Neuron (in vitro differentiated cells): ENCODE measurements at regions not wholly inside any gene's neighbourhood (a gene's known extent, or its start where the extent isn't known, plus 50 kb on each side); places are given as distances from the start of the nearest gene placed in this dataset.

Experiments
- H2AFZ ChIP-seq: one replicate; pipeline ENCODE4 v1.6.1; 2013; ENCODE audit warnings: low read depth, mild to moderate bottlenecking, inconsistent platforms, low read length, moderate library complexity
- H3K27me3 ChIP-seq: one replicate; pipeline ENCODE4 v1.6.1; 2013; ENCODE audit warnings: low read length; ENCODE audit not compliant: insufficient read depth
- H3K36me3 ChIP-seq: one replicate; pipeline ENCODE4 v1.6.1; 2013; ENCODE audit warnings: low read length; ENCODE audit not compliant: insufficient read depth
- H3K4me1 ChIP-seq: one replicate; pipeline ENCODE4 v1.6.1; 2013; ENCODE audit warnings: low read length; ENCODE audit not compliant: insufficient read depth
- H3K4me3 ChIP-seq: 2 replicates; pipeline ENCODE4 v1.5.1; 2013; ENCODE audit warnings: mild to moderate bottlenecking, low read length, moderate library complexity
- H3K9me3 ChIP-seq: one replicate; pipeline ENCODE4 v1.6.1; 2013; ENCODE audit warnings: low read length

GRCh38 chr18:41197967-41198366 lies 757.1 kb upstream of the PIK3C3 start:
- no peaks in the 10 kb centered on the region for H3K9me3 ChIP-seq

GRCh38 chr18:41170346-41170745 lies 784.7 kb upstream of the PIK3C3 start:
- H3K36me3 ChIP-seq, result no peaks in the 10 kb centered on the region
- no peak overlapping the region for H3K4me3 ChIP-seq

More at GRCh38 chr18:41197967-41198366, 757.1 kb upstream of the PIK3C3 start:
- no peak overlapping the region for H2AFZ ChIP-seq
- no peaks in the 10 kb centered on the region for H3K4me1 ChIP-seq
- H3K36me3 ChIP-seq, result no peaks in the 10 kb centered on the region
- H3K4me3 ChIP-seq, result no peak overlapping the region
- no peaks in the 10 kb centered on the region for H3K27me3 ChIP-seq

GRCh38 chr18:41165625-41166024 lies 789.4 kb upstream of the PIK3C3 start:
- no peaks in the 10 kb centered on the region for H3K4me1 ChIP-seq
- H3K4me3 ChIP-seq, result no peak overlapping the region
- no peaks in the 10 kb centered on the region for H3K27me3 ChIP-seq
- no peaks in the 10 kb centered on the region for H3K9me3 ChIP-seq
- H2AFZ ChIP-seq, result no peak overlapping the region
- no peaks in the 10 kb centered on the region for H3K36me3 ChIP-seq

More at GRCh38 chr18:41170346-41170745, 784.7 kb upstream of the PIK3C3 start:
- no peaks in the 10 kb centered on the region for H3K9me3 ChIP-seq
- H3K27me3 ChIP-seq, result no peaks in the 10 kb centered on the region
- no peaks in the 10 kb centered on the region for H3K4me1 ChIP-seq
- H2AFZ ChIP-seq, result no peak overlapping the region

- no peak overlapping the region for H2AFZ ChIP-seq
- no peaks in the 10 kb centered on the region for H3K36me3 ChIP-seq
- no peaks in the 10 kb centered on the region for H3K9me3 ChIP-seq
- no peaks in the 10 kb centered on the region for H3K4me1 ChIP-seq
- H3K4me3 ChIP-seq, result no peak overlapping the region
- no peaks in the 10 kb centered on the region for H3K27me3 ChIP-seq
Observed at GRCh38 chr18:41162781-41163180, 792.3 kb upstream of the PIK3C3 start.

GRCh38 chr18:41162191-41162590 lies 792.8 kb upstream of the PIK3C3 start:
- H3K4me1 ChIP-seq, result no peaks in the 10 kb centered on the region
- H2AFZ ChIP-seq, result no peak overlapping the region
- H3K4me3 ChIP-seq, result no peak overlapping the region

GRCh38 chr18:41155910-41156851 lies 798.9 kb upstream of the PIK3C3 start:
- Histone ChIP-seq H2AFZ (no peak overlapping the region), H3K9me3 (no peaks in the 10 kb centered on the region), H3K36me3 (no peaks in the 10 kb centered on the region), H3K4me3 (no peak overlapping the region), H3K4me1 (no peaks in the 10 kb centered on the region), H3K27me3 (no peaks in the 10 kb centered on the region)

More at GRCh38 chr18:41162191-41162590, 792.8 kb upstream of the PIK3C3 start:
- Histone ChIP-seq H3K9me3 (no peaks in the 10 kb centered on the region), H3K27me3 (no peaks in the 10 kb centered on the region), H3K36me3 (no peaks in the 10 kb centered on the region)

GRCh38 chr18:41155025-41155424 lies 800.0 kb upstream of the PIK3C3 start:
- Histone ChIP-seq H3K27me3 (no peaks in the 10 kb centered on the region), H3K9me3 (no peaks in the 10 kb centered on the region), H3K4me3 (no peak overlapping the region), H3K4me1 (no peaks in the 10 kb centered on the region), H3K36me3 (no peaks in the 10 kb centered on the region), H2AFZ (no peak overlapping the region)

GRCh38 chr18:41153871-41154270 lies 801.2 kb upstream of the PIK3C3 start:
- Histone ChIP-seq H3K4me1 (no peaks in the 10 kb centered on the region), H3K36me3 (no peaks in the 10 kb centered on the region), H3K9me3 (no peaks in the 10 kb centered on the region), H2AFZ (no peak overlapping the region), H3K4me3 (no peak overlapping the region), H3K27me3 (no peaks in the 10 kb centered on the region)

GRCh38 chr18:41150316-41150715 lies 804.7 kb upstream of the PIK3C3 start:
- no peak overlapping the region for H3K4me3 ChIP-seq
- peaks cover 8% of the 10 kb centered on the region for H3K4me1 ChIP-seq
- H2AFZ ChIP-seq, result no peak overlapping the region
- no peaks in the 10 kb centered on the region for H3K27me3 ChIP-seq
- no peaks in the 10 kb centered on the region for H3K36me3 ChIP-seq
- no peaks in the 10 kb centered on the region for H3K9me3 ChIP-seq

- Histone ChIP-seq H3K27me3 (no peaks in the 10 kb centered on the region), H3K9me3 (no peaks in the 10 kb centered on the region), H3K4me1 (peaks cover 8% of the 10 kb centered on the region), H3K36me3 (no peaks in the 10 kb centered on the region), H2AFZ (no peak overlapping the region), H3K4me3 (no peak overlapping the region)
Observed at GRCh38 chr18:41146301-41146700, 808.7 kb upstream of the PIK3C3 start.

- Histone ChIP-seq H3K36me3 (no peaks in the 10 kb centered on the region), H2AFZ (no peak overlapping the region), H3K4me3 (no peak overlapping the region), H3K9me3 (no peaks in the 10 kb centered on the region), H3K27me3 (no peaks in the 10 kb centered on the region), H3K4me1 (peaks cover 8% of the 10 kb centered on the region)
Observed at GRCh38 chr18:41145516-41145915, 809.5 kb upstream of the PIK3C3 start.

GRCh38 chr18:41144441-41144840 lies 810.6 kb upstream of the PIK3C3 start:
- no peak overlapping the region for H2AFZ ChIP-seq
- H3K9me3 ChIP-seq, result no peaks in the 10 kb centered on the region
- H3K4me1 ChIP-seq, result peaks cover 8% of the 10 kb centered on the region
- H3K27me3 ChIP-seq, result no peaks in the 10 kb centered on the region
- H3K4me3 ChIP-seq, result no peak overlapping the region
- no peaks in the 10 kb centered on the region for H3K36me3 ChIP-seq

- Histone ChIP-seq H2AFZ (no peak overlapping the region), H3K4me1 (no peaks in the 10 kb centered on the region), H3K27me3 (no peaks in the 10 kb centered on the region), H3K4me3 (no peak overlapping the region), H3K36me3 (no peaks in the 10 kb centered on the region), H3K9me3 (no peaks in the 10 kb centered on the region)
Observed at GRCh38 chr18:41140506-41140905, 814.5 kb upstream of the PIK3C3 start.
